Fibroblast of skin of scalp (primary cell): ENCODE measurements at regions not wholly inside any gene's neighbourhood (a gene's known extent, or its start where the extent isn't known, plus 50 kb on each side); places are given as distances from the start of the nearest gene placed in this dataset.

Experiments used
- DNase-seq: peaks from one replicate; pipeline ENCODE4 v3.0.0-alpha.2; 2013

- DNase-seq = no peak
Observed at GRCh38 chr18:37962316-37962966, 396.8 kb upstream of the CELF4 start.

DNA sequence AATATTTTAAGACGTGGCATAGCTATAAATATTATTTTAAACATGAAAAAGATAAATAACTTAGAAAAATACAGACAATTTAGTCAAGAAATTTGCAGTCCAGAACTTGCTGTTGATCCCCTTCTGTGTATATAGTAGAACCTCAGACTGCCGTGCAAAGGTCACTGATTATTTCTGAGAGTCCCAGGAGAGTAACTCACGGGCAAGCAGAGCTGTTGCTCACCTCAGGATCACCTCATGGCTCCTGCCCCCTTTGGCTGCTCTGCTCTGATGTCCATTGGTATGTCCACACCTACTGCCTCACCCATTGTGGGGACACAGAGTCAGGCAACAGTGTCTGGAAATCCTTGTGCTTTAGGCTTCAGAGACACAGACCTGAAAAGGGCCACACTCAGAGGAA is 392.9 kb upstream of the CELF4 start:
- no peak for DNase-seq

GRCh38 chr18:37956902-37957301 is 391.3 kb upstream of the CELF4 start:
- no peak for DNase-seq

GRCh38 chr18:37956020-37956419 is 390.4 kb upstream of the CELF4 start:
- no peak for DNase-seq

DNA sequence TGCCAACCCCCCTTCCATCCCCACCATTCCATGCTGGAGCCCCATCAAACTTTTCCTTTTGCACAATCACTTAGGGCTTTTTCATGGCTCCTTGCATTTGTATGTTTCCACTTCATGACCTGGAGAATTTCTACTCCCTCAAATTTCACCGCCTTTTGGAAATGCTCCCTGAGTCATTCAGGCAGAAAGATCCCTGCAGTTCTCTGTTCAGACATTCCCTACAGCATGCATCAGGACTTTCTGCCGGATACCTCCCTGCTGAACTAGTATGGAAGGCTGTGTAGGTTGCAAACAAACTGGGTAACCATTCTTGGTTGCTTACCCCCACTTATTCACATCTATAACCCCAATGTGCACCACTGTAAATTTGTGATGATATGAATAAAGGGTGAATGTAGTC is 389.6 kb upstream of the CELF4 start:
- DNase-seq = no peak

DNA sequence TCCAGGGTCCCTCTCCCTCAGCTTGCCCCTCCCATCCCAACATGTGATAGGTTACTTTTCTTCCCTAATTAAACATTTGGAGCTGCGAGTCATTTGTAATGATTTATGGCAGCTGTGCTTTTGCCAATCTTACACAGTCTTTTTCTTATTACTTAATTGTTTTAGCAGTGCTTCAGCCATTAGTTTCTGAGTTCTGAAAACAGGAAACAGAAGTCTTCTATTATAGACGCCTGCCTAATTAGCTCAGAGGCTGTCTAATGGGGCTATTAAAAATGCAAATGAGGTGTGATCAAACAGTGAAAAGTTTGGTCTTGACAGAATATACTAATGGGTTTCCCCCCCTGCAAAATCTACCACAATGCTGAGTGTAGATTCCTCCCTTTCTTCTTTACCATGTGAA is 388.3 kb upstream of the CELF4 start:
- DNase-seq = no peak

- DNase-seq = no peak
Observed at GRCh38 chr18:37948471-37948870, 382.9 kb upstream of the CELF4 start.

DNA sequence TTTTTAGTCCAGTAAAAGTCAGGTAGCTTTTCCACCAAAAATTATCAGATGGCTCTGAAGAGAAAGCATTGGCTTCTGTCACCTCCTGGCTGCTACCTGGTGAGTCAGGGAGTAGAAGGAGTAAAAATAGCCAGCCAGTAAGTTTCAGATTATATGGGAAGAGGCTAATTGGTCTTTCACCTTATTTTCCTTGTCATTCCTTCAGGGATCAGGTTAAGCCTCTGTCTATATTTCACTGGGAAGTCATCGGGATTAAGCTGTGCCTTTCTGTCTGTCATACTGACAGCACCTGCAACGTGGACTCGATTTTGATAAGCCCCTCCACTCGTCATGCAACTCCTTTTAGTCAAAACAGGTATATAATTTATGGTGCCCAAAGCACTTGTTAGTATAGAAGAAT is 380.7 kb upstream of the CELF4 start:
- DNase-seq = no peak

DNA sequence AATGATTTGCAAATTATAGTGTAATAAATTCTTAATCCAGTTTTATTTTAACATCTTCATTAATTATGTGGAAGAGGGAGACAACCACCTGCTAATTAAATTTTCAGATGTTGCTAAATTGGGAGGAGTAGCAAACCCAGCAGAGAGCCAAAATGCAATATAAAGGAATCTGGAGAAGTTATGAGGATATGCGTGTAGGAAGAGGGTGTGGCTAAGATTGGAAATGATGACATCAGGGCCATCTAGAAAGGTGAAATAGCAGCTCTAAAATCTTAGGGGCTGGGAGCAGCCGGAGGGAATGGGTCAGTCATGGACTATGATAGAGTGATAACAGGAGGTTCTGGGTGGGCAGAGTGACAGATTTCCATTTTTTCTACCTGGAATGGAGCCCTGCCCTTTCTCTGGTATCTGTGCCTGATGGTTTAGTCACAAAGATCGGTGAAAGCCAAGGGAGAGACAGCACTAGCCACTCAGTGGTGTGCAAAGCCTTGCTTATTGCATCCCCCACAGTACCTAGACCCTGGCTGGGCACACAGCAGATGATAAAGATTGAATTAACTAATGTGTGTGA is 379.2 kb upstream of the CELF4 start:
- no peak for DNase-seq

DNA sequence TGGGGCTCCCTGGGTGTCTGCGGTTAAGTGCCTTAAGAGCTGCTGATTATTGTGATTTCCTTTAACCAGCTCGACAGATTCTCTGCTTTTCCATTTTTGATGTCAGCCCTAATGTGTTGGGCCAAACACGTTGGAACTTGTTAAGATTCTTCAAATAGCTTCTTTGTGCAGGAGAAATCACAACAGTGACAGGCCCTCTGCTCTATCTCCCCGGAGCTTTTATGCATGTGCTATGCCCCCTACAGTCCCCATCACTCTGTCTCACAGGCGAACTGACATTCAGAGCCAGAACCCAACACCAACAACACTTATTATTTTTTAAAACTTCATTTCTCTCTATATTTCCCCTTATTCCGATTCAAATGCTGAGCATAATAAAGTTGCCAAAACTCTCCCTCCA is 371.7 kb upstream of the CELF4 start:
- DNase-seq = no peak

GRCh38 chr18:37935086-37935485 is 369.5 kb upstream of the CELF4 start:
- DNase-seq = no peak

- DNase-seq = no peak
Observed at GRCh38 chr18:37930640-37931039, 365.0 kb upstream of the CELF4 start.

DNA sequence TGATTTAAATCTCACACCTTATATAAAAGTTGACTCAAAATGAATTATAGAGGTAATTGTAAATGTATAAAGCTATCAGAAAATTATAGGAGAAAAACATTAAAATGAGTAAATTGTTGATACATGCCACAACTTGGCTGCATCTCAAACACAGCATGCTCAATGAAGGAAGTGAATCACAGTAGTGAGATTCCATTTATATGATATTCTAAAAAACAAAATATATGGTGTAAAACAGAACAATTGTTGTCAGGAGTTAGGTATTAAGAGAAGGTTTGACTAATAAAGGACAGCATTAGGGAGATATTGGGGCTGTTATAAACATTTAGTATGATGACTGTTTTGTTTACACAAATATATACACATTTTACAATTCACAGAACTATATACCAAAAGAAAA is 356.6 kb upstream of the CELF4 start:
- no peak for DNase-seq

GRCh38 chr18:37920865-37921264 is 355.3 kb upstream of the CELF4 start:
- DNase-seq = no peak

GRCh38 chr18:37913051-37913450 is 347.5 kb upstream of the CELF4 start:
- no peak for DNase-seq

GRCh38 chr18:37902344-37902743 is 336.7 kb upstream of the CELF4 start:
- no peak for DNase-seq

DNA sequence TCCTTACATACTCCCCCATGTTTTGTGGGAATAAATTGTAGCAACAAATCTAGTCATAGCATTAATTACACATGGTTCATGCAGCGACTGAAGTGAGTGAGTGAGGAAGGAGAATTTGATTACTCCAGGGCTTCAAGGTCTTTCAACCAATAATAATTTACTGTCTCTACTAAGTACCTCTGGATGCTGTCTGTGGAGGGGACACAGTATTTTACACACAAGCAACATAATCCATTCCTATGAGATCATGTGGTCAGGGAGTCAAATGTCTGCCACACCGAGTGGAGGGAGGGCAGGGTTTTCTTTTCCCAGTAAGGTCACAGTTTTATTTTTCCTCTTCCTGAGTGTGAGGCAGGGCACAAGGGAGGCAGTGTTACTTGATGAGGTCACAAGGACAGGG is 334.7 kb upstream of the CELF4 start:
- DNase-seq = no peak

DNA sequence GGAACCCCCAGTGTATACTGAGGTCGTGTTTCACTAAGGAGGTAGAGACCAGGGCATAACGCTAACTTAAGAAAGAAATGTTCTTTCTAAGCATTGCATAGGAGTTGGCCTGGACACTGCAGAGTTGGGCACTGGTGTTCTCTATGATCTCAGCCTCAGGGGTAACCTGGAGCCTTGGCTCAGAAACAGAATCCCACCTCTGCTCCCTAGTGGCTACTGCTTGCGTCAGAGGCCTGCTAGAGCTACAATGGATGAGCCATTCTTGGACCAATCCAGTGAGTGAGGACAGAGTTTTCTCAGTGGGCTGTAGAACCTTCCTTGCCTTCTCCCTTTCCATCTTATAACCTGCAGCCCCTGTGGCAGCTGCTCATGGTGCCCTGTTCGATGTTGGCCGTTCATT is 324.4 kb upstream of the CELF4 start:
- no peak for DNase-seq

- no peak for DNase-seq
Observed at GRCh38 chr18:37874721-37875120, 309.1 kb upstream of the CELF4 start.

DNA sequence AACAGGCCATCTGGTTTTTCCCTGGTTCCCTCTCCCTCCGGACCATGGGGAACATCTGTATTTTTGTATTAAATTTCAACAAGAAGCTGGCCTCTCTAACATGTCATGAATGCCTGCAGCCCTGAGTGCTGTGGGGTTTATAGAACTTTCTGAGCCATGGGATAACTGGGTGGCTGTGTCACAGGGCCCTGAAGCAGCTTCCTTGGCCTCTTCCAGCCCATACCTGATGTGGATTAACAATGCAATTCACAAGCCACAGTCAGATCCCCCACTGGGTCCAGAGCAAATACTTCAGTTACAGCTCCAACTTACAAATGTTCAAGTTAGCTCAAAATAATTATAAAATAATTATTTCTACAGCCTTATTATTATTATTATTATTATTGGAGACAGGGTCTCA is 307.8 kb upstream of the CELF4 start:
- no peak for DNase-seq

DNA sequence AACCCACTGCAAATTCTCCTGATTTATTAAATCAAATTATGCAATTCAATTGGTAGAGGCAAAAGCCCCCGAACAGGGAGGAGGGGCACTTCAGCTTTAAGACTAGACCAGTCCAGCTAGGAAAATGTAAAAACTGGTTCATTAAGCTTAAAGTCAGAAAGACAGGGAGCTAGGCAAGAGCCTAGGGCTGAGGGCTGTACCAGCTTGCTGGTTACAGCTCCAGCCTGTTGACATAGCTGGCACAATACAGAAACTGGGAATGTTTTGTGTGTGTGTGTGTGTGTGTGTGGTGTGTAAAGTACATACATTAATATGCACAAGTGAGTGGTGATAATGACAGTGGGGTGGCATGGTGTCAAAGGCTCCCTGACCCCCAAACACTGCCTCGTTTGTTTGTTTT is 307.0 kb upstream of the CELF4 start:
- no peak for DNase-seq

DNA sequence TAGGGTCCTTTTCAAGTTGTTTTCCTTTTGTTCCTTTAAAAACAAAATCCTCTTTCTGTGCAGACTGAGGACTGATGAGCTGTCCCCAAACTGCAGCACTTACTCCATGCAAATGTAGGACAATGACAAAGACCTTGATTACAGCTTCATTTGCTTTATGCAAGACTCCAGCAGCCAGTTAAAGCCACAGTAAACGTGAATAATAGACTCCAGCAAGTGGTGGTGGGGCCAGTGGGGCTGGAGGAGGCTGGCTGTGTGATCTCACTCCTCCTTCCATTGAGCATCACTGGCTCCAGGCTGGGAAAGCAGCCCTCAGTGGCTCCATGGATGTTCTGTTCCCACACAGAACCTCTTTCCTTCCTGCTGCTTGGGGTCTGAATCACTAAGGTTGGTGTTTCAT is 306.0 kb upstream of the CELF4 start:
- no peak for DNase-seq

- DNase-seq = no peak
Observed at GRCh38 chr18:37869051-37869450, 303.5 kb upstream of the CELF4 start.

DNA sequence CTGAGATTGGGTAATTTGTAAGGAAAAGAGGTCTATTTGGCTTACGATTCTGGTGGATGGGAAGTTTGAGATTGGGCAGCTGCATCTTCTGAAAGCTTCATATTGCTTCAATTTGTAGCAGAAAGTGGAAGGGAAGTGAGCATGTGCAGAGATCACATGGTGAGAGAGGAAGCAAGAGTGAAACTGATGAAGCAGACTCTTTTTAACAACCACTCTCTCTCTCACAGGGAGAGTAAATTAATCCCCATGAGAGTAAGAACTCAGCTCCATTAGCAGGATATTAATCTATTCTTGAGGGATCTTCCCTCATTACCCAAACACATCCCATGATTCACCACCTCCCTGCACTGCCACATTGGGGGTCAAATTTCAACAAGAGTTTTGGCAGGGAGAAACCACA is 298.5 kb upstream of the CELF4 start:
- DNase-seq = no peak

GRCh38 chr18:37861981-37862380 is 296.4 kb upstream of the CELF4 start:
- DNase-seq = no peak
